Loucy (cell line): ENCODE measurements at regions not wholly inside any gene's neighbourhood (a gene's known extent, or its start where the extent isn't known, plus 50 kb on each side); places are given as distances from the start of the nearest gene placed in this dataset.

Experiments used
- H2AFZ ChIP-seq: fragments of 200-600 bp; sonication (generic); 2 replicates; pipeline ENCODE4 v1.6.0; 2016; ENCODE audit warnings: antibody characterized with exemption, mild to moderate bottlenecking, low read length, moderate library complexity
- H3F3A ChIP-seq: fragments of 200-600 bp; 2 replicates; pipeline ENCODE4 v1.6.0; 2016; ENCODE audit warnings: antibody characterized with exemption, low read depth, mild to moderate bottlenecking
- H3K27me3 ChIP-seq: fragments of 200-600 bp; sonication (generic); 2 replicates; pipeline ENCODE4 v1.6.1; 2014; ENCODE audit warnings: low read length, mild to moderate bottlenecking; ENCODE audit not compliant: insufficient read depth, poor library complexity, severe bottlenecking
- H3K36me3 ChIP-seq: fragments of 200-600 bp; sonication (generic); 2 replicates; pipeline ENCODE4 v1.6.1; 2016; ENCODE audit warnings: low read length; ENCODE audit not compliant: insufficient read depth
- H3K4me1 ChIP-seq: fragments of 200-600 bp; sonication (generic); 2 replicates; pipeline ENCODE4 v1.5.1; 2014; ENCODE audit warnings: low read length, mild to moderate bottlenecking; ENCODE audit not compliant: insufficient read depth, poor library complexity, severe bottlenecking
- H3K4me2 ChIP-seq: fragments of 200-600 bp; sonication (generic); 2 replicates; pipeline ENCODE4 v1.6.0; 2014; ENCODE audit warnings: antibody characterized with exemption, low read length, low read depth, mild to moderate bottlenecking; ENCODE audit not compliant: poor library complexity, severe bottlenecking
- H3K4me3 ChIP-seq: fragments of 200-600 bp; sonication (generic); 2 replicates; pipeline ENCODE4 v1.5.1; 2014; ENCODE audit warnings: low read length, mild to moderate bottlenecking, mixed read lengths; ENCODE audit not compliant: poor library complexity, severe bottlenecking
- H3K79me2 ChIP-seq: fragments of 200-600 bp; sonication (generic); 2 replicates; pipeline ENCODE4 v1.6.1; 2014; ENCODE audit warnings: low read length; ENCODE audit not compliant: insufficient read depth
- H3K9ac ChIP-seq: fragments of 200-600 bp; sonication (generic); 2 replicates; pipeline ENCODE4 v1.6.0; 2014; ENCODE audit warnings: mild to moderate bottlenecking, low read depth, low read length, moderate library complexity; ENCODE audit not compliant: poor library complexity, severe bottlenecking
- H3K9me2 ChIP-seq: fragments of 200-600 bp; sonication (generic); replicated peaks from 2 replicates; pipeline ENCODE4 v1.6.1; 2016; ENCODE audit warnings: low read depth, low read length, mixed read lengths
- H3K9me3 ChIP-seq: fragments of 200-600 bp; sonication (generic); 2 replicates; pipeline ENCODE4 v1.6.1; 2014; ENCODE audit warnings: mild to moderate bottlenecking, antibody characterized with exemption, low read length, low read depth; ENCODE audit not compliant: insufficient read depth
- H4K20me1 ChIP-seq: fragments of 200-600 bp; sonication (generic); 2 replicates; pipeline ENCODE4 v1.6.0; 2014; ENCODE audit warnings: antibody characterized with exemption, low read length, mild to moderate bottlenecking; ENCODE audit not compliant: insufficient read depth, poor library complexity, severe bottlenecking
- EZH2phosphoT487 ChIP-seq: fragments of 200-600 bp; IDR thresholded peaks from 2 replicates; pipeline ENCODE4 v1.6.1; 2018; ENCODE audit warnings: antibody characterized with exemption, mild to moderate bottlenecking, moderate library complexity, borderline replicate concordance
- TF ChIP-seq, protein P1 (sequence below): fragments of 200-600 bp; sonication (generic); conservative IDR thresholded peaks from 2 replicates; pipeline ENCODE4 v1.5.1; 2014; ENCODE audit warnings: mild to moderate bottlenecking, antibody characterized with exemption, low read length

DNA sequence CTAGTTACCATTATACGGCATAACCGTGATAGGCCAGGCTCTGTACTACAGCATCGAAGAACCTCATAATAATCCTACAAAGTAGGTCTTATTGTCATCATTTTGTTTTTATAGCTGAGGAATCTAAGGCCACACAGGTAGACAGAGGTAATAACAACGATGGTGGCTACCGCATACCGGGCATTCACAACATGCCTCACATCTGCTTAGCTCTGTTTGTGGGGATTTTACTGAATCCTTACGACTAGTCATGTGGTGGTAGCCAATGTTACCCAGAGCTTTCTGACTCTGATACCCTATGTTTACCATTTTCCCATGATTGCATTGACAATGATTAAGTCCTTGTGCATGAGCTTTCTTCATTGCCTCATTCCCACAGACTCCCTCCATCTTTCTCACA lies 269.4 kb downstream of the TCF7L2 start:
- Histone ChIP-seq H4K20me1 (no peaks in the 10 kb centered on the region), H3K9ac (no peak overlapping the region), H3K9me2 (no peaks in the 10 kb centered on the region), H3K4me1 (no peaks in the 10 kb centered on the region), H3K4me3 (no peak overlapping the region), H3K9me3 (no peaks in the 10 kb centered on the region), H3F3A (no peaks in the 10 kb centered on the region), H3K27me3 (no peaks in the 10 kb centered on the region), H3K4me2 (no peak overlapping the region), H3K36me3 (no peaks in the 10 kb centered on the region), H2AFZ (no peak overlapping the region), H3K79me2 (no peaks in the 10 kb centered on the region)
- no peak for TF ChIP-seq EZH2phosphoT487
- TF ChIP-seq, protein P1, sequence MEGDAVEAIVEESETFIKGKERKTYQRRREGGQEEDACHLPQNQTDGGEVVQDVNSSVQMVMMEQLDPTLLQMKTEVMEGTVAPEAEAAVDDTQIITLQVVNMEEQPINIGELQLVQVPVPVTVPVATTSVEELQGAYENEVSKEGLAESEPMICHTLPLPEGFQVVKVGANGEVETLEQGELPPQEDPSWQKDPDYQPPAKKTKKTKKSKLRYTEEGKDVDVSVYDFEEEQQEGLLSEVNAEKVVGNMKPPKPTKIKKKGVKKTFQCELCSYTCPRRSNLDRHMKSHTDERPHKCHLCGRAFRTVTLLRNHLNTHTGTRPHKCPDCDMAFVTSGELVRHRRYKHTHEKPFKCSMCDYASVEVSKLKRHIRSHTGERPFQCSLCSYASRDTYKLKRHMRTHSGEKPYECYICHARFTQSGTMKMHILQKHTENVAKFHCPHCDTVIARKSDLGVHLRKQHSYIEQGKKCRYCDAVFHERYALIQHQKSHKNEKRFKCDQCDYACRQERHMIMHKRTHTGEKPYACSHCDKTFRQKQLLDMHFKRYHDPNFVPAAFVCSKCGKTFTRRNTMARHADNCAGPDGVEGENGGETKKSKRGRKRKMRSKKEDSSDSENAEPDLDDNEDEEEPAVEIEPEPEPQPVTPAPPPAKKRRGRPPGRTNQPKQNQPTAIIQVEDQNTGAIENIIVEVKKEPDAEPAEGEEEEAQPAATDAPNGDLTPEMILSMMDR: no peak

DNA sequence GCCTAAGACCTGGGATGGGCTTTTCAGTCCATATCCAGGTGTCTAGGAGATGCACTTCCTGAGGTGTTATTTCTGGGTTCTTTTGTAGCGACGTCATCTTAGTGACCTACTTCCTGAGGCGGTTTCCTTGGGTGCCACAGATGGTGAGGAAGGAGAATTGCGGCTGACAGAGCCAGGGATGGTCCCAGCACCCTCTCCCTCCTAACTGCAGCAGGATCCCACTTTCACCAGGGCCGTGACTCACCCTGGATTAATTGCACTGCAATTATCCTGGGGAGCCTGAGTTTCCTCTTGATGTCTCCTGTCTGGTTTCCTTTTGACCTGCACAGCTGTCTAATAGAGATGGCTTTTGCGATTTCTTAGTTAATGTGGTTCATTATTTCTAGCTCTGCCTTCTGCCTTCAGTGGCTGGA lies 271.7 kb downstream of the TCF7L2 start:
- H3K27me3 ChIP-seq: no peaks in the 10 kb centered on the region
- no peaks in the 10 kb centered on the region for H3K79me2 ChIP-seq
- no peaks in the 10 kb centered on the region for H4K20me1 ChIP-seq
- H3K4me1 ChIP-seq: peaks cover 6% of the 10 kb centered on the region
- H3K9me3 ChIP-seq: no peaks in the 10 kb centered on the region
- TF ChIP-seq, protein P1: no peak; the same call in 1 of the 2 replicates
- TF ChIP-seq EZH2phosphoT487: no peak
- no peaks in the 10 kb centered on the region for H3K9me2 ChIP-seq
- H3K4me3 ChIP-seq: no peak overlapping the region
- no peak overlapping the region for H2AFZ ChIP-seq
- no peaks in the 10 kb centered on the region for H3K36me3 ChIP-seq
- no peaks in the 10 kb centered on the region for H3F3A ChIP-seq
- no peak overlapping the region for H3K9ac ChIP-seq
- no peak overlapping the region for H3K4me2 ChIP-seq

DNA sequence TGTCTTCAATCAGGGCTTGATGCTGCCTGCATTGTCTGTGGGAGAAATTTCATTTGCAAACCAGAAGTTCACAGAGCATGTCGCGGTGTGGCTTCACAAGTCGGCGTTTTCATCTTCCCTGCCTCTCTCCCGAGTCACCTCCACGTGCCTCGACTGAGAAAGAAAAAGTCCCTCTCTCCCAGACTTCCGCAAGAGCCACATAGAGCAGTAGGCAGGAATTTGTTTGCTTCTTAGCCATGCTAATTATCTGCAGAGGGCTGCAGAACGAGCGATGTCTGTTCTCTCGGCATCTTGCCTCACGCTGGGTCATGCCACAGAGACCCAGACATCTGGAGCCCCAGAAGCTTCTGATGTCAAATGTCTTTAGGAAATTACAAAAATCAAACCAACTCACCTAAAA lies 272.2 kb downstream of the TCF7L2 start:
- H3K9me3 ChIP-seq: no peaks in the 10 kb centered on the region
- H3K27me3 ChIP-seq: no peaks in the 10 kb centered on the region
- H3K36me3 ChIP-seq: no peaks in the 10 kb centered on the region
- no peaks in the 10 kb centered on the region for H4K20me1 ChIP-seq
- no peak for TF ChIP-seq EZH2phosphoT487
- TF ChIP-seq, protein P1: no peak
- H3K4me1 ChIP-seq: peaks cover 11% of the 10 kb centered on the region
- no peak overlapping the region for H3K4me3 ChIP-seq
- no peak overlapping the region for H3K9ac ChIP-seq
- H3K79me2 ChIP-seq: no peaks in the 10 kb centered on the region
- H3F3A ChIP-seq: no peaks in the 10 kb centered on the region
- H3K4me2 ChIP-seq: no peak overlapping the region
- H2AFZ ChIP-seq: no peak overlapping the region
- H3K9me2 ChIP-seq: no peaks in the 10 kb centered on the region
